ENCODE measurements at regions not wholly inside any gene's neighbourhood (a gene's known extent, or its start where the extent isn't known, plus 50 kb on each side); places are given as distances from the start of the nearest gene placed in this dataset.

DNA sequence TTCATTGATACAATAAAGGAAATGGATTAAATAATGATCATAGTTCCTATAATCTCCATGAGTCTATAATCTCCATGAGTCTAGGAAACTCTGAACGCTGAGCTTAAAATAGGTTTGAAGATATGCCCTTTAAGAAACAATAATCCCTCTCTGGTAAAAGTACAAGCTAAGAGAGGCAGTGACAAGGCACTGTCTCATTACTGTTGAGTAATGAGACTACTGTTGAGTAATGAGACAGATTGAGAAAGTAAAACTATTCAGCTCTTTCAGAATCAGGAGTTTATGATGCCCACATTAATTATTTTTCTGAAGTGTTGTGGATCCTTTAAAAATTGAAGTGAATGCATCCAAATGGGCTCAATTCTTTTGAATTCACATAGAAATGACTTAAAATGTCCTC, 235.5 kb upstream of the THRB start:
- Histone ChIP-seq H3K23ac (ENCODE audit: low read depth, low read length) (no peak overlapping the region), H3K27me3 (ENCODE audit: control insufficient read depth, insufficient read depth, low read length) (no peaks in the 10 kb centered on the region), H2AK9ac (replicated peaks; ENCODE audit: low read depth, low read length, poor library complexity) (no peak overlapping the region), H4K5ac (ENCODE audit: low read depth, low read length) (no peak overlapping the region), H3K14ac (replicated peaks; ENCODE audit: low read depth, low read length) (no peak overlapping the region), H3K36me3 (ENCODE audit: control insufficient read depth, insufficient read depth, low read length) (no peaks in the 10 kb centered on the region), H3K79me1 (ENCODE audit: low read depth in 1 of 2, low read length in 2 of 2) (no peaks in the 10 kb centered on the region), H4K8ac (ENCODE audit: low read depth in 2 of 2, low read length in 2 of 2) (no peak overlapping the region), H3K4me3 (ENCODE audit: insufficient read depth, low read depth, low read length) (no peak overlapping the region), H3K27ac (ENCODE audit: insufficient read depth, low read length) (no peak overlapping the region), H2BK20ac (ENCODE audit: low read depth, low read length) (no peak overlapping the region), H3K56ac (ENCODE audit: extremely low read depth, insufficient read depth, low read length) (no peak overlapping the region), H2BK15ac (ENCODE audit: low read depth, low read length) (no peak overlapping the region), H3K18ac (ENCODE audit: low read depth, low read length) (no peak overlapping the region), H3K9ac (ENCODE audit: low read depth, low read length) (no peak overlapping the region), H3K4me2 (ENCODE audit: low read depth, low read length) (no peak overlapping the region), H3K4me1 (ENCODE audit: control insufficient read depth, insufficient read depth, low read length) (no peaks in the 10 kb centered on the region), H3K9me3 (ENCODE audit: control insufficient read depth, insufficient read depth, low read length) (no peaks in the 10 kb centered on the region), H3K4ac (ENCODE audit: low read depth, low read length) (no peak overlapping the region), H2AFZ (replicated peaks; ENCODE audit: low read length, poor library complexity) (no peak overlapping the region), H2BK120ac (ENCODE audit: low read depth, low read length) (no peak overlapping the region), H2BK5ac (ENCODE audit: low read depth, low read length, poor library complexity, severe bottlenecking) (no peak overlapping the region), H4K91ac (ENCODE audit: insufficient read depth, low read depth, low read length) (no peak overlapping the region), H3K9me1 (ENCODE audit: insufficient read depth, low read length) (no peaks in the 10 kb centered on the region), H4K20me1 (ENCODE audit: insufficient read depth, low read length) (no peaks in the 10 kb centered on the region), H2AK5ac (ENCODE audit: low read depth, low read length) (no peak overlapping the region)
- dilution Hi-C loops (cut with HindIII; ENCODE audit: low sequenced_read_pairs, unreplicated experiment) (no loop called here), intact Hi-C loops (cut with micrococcal nuclease) (no loop called here), in situ Hi-C loops (cut with MboI; ENCODE audit: low sequenced_read_pairs) (no loop called here)
- CTCF ChIA-PET = no interaction called here
- ATAC-seq (ENCODE audit: low read depth) (no peak), DNase-seq (no peak)
- WGBS, 2 experiments (ENCODE audit: extremely low coverage in 2 of 2, insufficient read length in 1 of 2) = no CpG with 5 or more reads among the region's 1 CpG
- POLR2A ChIA-PET (ENCODE audit: unreplicated experiment) = no interaction called here
- no peak for TF ChIP-seq RAD21 (IDR thresholded peaks at IDR 0.05; ENCODE audit: low read length)
- TF ChIP-seq FOS (IDR thresholded peaks at IDR 0.05; ENCODE audit: low read depth, low read length) = no peak
- TF ChIP-seq, protein P1, sequence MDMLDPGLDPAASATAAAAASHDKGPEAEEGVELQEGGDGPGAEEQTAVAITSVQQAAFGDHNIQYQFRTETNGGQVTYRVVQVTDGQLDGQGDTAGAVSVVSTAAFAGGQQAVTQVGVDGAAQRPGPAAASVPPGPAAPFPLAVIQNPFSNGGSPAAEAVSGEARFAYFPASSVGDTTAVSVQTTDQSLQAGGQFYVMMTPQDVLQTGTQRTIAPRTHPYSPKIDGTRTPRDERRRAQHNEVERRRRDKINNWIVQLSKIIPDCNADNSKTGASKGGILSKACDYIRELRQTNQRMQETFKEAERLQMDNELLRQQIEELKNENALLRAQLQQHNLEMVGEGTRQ (IDR thresholded peaks at IDR 0.05; ENCODE audit: low read depth, low read length) = no peak
- TF ChIP-seq MXI1 (IDR thresholded peaks at IDR 0.05; ENCODE audit: borderline replicate concordance, low read depth, low read length) = no peak
- no peak for TF ChIP-seq CEBPB (IDR thresholded peaks at IDR 0.05; ENCODE audit: low read depth, low read length)
- TF ChIP-seq, protein P2, sequence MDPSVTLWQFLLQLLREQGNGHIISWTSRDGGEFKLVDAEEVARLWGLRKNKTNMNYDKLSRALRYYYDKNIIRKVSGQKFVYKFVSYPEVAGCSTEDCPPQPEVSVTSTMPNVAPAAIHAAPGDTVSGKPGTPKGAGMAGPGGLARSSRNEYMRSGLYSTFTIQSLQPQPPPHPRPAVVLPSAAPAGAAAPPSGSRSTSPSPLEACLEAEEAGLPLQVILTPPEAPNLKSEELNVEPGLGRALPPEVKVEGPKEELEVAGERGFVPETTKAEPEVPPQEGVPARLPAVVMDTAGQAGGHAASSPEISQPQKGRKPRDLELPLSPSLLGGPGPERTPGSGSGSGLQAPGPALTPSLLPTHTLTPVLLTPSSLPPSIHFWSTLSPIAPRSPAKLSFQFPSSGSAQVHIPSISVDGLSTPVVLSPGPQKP (IDR thresholded peaks at IDR 0.05; ENCODE audit: borderline replicate concordance, low read depth, low read length) = no peak
- TF ChIP-seq, protein P3, sequence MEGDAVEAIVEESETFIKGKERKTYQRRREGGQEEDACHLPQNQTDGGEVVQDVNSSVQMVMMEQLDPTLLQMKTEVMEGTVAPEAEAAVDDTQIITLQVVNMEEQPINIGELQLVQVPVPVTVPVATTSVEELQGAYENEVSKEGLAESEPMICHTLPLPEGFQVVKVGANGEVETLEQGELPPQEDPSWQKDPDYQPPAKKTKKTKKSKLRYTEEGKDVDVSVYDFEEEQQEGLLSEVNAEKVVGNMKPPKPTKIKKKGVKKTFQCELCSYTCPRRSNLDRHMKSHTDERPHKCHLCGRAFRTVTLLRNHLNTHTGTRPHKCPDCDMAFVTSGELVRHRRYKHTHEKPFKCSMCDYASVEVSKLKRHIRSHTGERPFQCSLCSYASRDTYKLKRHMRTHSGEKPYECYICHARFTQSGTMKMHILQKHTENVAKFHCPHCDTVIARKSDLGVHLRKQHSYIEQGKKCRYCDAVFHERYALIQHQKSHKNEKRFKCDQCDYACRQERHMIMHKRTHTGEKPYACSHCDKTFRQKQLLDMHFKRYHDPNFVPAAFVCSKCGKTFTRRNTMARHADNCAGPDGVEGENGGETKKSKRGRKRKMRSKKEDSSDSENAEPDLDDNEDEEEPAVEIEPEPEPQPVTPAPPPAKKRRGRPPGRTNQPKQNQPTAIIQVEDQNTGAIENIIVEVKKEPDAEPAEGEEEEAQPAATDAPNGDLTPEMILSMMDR (conservative IDR thresholded peaks at IDR 0.05; ENCODE audit: low read depth, low read length) = no peak
- TF ChIP-seq BHLHE40 (IDR thresholded peaks at IDR 0.05; ENCODE audit: low read depth, low read length) = no peak
- TF ChIP-seq CHD1 (IDR thresholded peaks at IDR 0.05; ENCODE audit: low read depth, low read length) = no peak
- TF ChIP-seq RFX5 (IDR thresholded peaks at IDR 0.05; ENCODE audit: low read depth, low read length) = no peak
- no peak for TF ChIP-seq RCOR1 (IDR thresholded peaks at IDR 0.05; ENCODE audit: insufficient replicate concordance, low read length)
- no peak for TF ChIP-seq SMC3 (IDR thresholded peaks at IDR 0.05; ENCODE audit: low read depth, low read length)
- TF ChIP-seq NFE2L2 (IDR thresholded peaks at IDR 0.05; ENCODE audit: low read depth, low read length) = no peak
- no TSS peak for BruUV-seq (replicated peaks)
